ENCODE measurements at regions not wholly inside any gene's neighbourhood (a gene's known extent, or its start where the extent isn't known, plus 50 kb on each side); places are given as distances from the start of the nearest gene placed in this dataset.

- Mint-ChIP-seq H3K4me3 (ENCODE audit: unreplicated experiment) (no peak overlapping the region), H3K4me1 (ENCODE audit: unreplicated experiment) (no peaks in the 10 kb centered on the region), H3K27me3 (ENCODE audit: unreplicated experiment) (no peaks in the 10 kb centered on the region), H3K9me3 (ENCODE audit: unreplicated experiment) (no peaks in the 10 kb centered on the region), H3K36me3 (ENCODE audit: low read depth, unreplicated experiment) (no peaks in the 10 kb centered on the region), H3K27ac (ENCODE audit: unreplicated experiment) (no peak overlapping the region)
- no peak for TF ChIP-seq CTCF (IDR thresholded peaks at IDR 0.05; ENCODE audit: unreplicated experiment)
- DNase-seq (ENCODE audit: low spot score), result no peak
Observed at GRCh38 chr3:162884373-162884772, 1387.8 kb downstream of the OTOL1 start.

- no peak for TF ChIP-seq CTCF (IDR thresholded peaks at IDR 0.05; ENCODE audit: unreplicated experiment)
- H3K27ac Mint-ChIP-seq (ENCODE audit: unreplicated experiment), result no peak overlapping the region
- H3K9me3 Mint-ChIP-seq (ENCODE audit: unreplicated experiment), result no peaks in the 10 kb centered on the region
- peaks cover 5% of the 10 kb centered on the region for H3K27me3 Mint-ChIP-seq (ENCODE audit: unreplicated experiment)
- no peak overlapping the region for H3K4me3 Mint-ChIP-seq (ENCODE audit: unreplicated experiment)
- DNase-seq (ENCODE audit: low spot score), result no peak
- peaks cover 4% of the 10 kb centered on the region for H3K36me3 Mint-ChIP-seq (ENCODE audit: low read depth, unreplicated experiment)
- no peaks in the 10 kb centered on the region for H3K4me1 Mint-ChIP-seq (ENCODE audit: unreplicated experiment)
Observed at GRCh38 chr3:162892921-162893793, 1396.5 kb downstream of the OTOL1 start.

GRCh38 chr3:162897291-162897690 lies 1400.7 kb downstream of the OTOL1 start:
- H3K27ac Mint-ChIP-seq (ENCODE audit: unreplicated experiment), result no peak overlapping the region

GRCh38 chr3:162932503-162932902 lies 1435.9 kb downstream of the OTOL1 start:
- Mint-ChIP-seq H3K4me3 (ENCODE audit: unreplicated experiment) (no peak overlapping the region), H3K27ac (ENCODE audit: unreplicated experiment) (no peak overlapping the region)

More at GRCh38 chr3:162897291-162897690, 1400.7 kb downstream of the OTOL1 start:
- H3K4me1 Mint-ChIP-seq (ENCODE audit: unreplicated experiment), result no peaks in the 10 kb centered on the region
- H3K27me3 Mint-ChIP-seq (ENCODE audit: unreplicated experiment), result peaks cover 5% of the 10 kb centered on the region
- H3K36me3 Mint-ChIP-seq (ENCODE audit: low read depth, unreplicated experiment), result peaks cover 4% of the 10 kb centered on the region
- no peak overlapping the region for H3K4me3 Mint-ChIP-seq (ENCODE audit: unreplicated experiment)
- no peaks in the 10 kb centered on the region for H3K9me3 Mint-ChIP-seq (ENCODE audit: unreplicated experiment)
- no peak for TF ChIP-seq CTCF (IDR thresholded peaks at IDR 0.05; ENCODE audit: unreplicated experiment)
- DNase-seq (ENCODE audit: low spot score), result no peak

More at GRCh38 chr3:162932503-162932902, 1435.9 kb downstream of the OTOL1 start:
- DNase-seq (ENCODE audit: low spot score), result no peak
- Mint-ChIP-seq H3K4me1 (ENCODE audit: unreplicated experiment) (no peaks in the 10 kb centered on the region), H3K36me3 (ENCODE audit: low read depth, unreplicated experiment) (no peaks in the 10 kb centered on the region), H3K27me3 (ENCODE audit: unreplicated experiment) (no peaks in the 10 kb centered on the region), H3K9me3 (ENCODE audit: unreplicated experiment) (no peaks in the 10 kb centered on the region)
- TF ChIP-seq CTCF (IDR thresholded peaks at IDR 0.05; ENCODE audit: unreplicated experiment), result no peak
